ELF-1 (cell line): ENCODE measurements at regions not wholly inside any gene's neighbourhood (a gene's known extent, or its start where the extent isn't known, plus 50 kb on each side); places are given as distances from the start of the nearest gene placed in this dataset.
"Not testable (repeated sequence)": the region's sequence is repeated elsewhere in the genome, so short reads cannot be mapped to it uniquely, and the experiment has no call there.

Source experiments
- DNase-seq: peaks from one replicate; pipeline ENCODE4 v3.0.0-alpha.2; 2016; ENCODE audit warnings: low read depth, low spot score

- no peak for DNase-seq
These were observed 270.8 kb downstream of the CD83 start for GRCh38 chr6:14388371-14388770.

DNA sequence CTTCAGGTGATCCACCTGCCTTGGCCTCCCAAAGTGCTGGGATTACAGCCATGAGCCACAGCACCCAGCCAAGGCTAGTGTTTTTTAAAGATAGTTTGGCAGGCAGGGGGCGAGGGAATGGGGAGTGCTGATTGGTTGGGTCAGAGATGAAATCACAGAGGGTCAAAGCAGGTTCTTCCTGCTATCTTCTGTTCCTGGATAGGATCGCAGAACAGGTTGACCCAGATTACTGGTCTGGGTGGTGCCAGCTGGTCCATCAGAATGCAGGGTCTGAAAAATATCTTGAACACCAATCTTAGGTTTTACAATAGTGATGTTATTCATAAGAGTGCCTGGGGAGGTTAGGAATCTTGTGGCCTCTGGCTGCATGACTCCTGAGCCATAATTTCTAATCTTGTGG, 272.2 kb downstream of the CD83 start:
- DNase-seq = peak; percentile 76

DNA sequence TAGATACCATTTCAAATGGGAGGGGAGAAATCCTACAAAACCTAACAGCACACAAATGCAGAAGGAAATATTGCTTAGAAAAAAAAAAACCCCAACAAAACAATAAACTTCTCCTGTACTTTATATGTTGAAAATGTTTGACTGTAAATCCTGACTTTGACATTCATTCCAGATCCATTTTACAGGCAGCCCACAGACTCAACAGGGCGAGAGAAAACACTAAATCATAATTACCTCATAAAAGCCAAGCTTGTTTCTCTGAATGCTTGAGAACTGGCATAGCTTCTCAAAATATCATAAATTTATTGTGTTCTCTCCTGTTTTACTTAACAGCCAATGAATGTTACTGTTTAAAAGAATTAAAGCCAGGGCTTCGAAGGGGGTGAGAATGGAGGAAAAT, 273.2 kb downstream of the CD83 start:
- no peak for DNase-seq

DNA sequence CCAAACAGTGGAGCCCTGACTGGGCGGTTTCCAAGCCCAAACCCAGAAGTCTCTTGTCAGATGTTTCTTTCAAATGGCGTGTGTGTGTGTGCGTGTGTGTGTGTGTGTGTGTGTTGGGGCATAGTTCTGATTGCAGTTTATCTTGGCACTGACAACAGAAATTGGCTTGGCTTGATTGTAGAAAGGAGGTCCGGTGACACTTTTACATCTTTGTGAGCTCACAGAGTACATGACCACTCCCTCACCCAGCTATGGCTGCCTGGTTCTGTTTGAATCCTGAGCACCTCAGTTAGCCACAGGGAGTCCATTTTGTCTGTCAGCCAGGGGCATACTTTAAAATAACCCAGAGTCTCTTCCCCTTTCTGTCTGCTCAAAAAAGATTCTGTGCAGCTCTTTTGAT, 276.3 kb downstream of the CD83 start:
- no peak for DNase-seq

DNA sequence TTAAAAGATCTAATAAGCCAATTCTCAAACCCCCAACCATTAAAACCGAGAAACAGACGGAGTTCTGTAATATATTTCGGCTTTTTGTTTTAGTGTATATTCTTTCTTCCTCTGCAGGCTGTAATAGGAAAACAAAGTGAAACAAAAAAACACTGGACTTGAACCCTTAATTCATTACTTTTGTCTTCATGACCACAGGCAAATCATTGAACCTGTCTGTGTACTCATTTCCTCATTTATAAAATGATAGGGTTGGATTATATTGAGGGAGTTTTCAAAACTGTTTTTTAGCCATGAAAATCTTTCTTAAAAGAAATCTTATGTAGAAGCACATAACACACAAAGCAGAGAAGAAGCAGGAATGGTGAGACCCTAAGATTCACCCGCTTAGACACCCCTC, 278.8 kb downstream of the CD83 start:
- DNase-seq = no peak

DNA sequence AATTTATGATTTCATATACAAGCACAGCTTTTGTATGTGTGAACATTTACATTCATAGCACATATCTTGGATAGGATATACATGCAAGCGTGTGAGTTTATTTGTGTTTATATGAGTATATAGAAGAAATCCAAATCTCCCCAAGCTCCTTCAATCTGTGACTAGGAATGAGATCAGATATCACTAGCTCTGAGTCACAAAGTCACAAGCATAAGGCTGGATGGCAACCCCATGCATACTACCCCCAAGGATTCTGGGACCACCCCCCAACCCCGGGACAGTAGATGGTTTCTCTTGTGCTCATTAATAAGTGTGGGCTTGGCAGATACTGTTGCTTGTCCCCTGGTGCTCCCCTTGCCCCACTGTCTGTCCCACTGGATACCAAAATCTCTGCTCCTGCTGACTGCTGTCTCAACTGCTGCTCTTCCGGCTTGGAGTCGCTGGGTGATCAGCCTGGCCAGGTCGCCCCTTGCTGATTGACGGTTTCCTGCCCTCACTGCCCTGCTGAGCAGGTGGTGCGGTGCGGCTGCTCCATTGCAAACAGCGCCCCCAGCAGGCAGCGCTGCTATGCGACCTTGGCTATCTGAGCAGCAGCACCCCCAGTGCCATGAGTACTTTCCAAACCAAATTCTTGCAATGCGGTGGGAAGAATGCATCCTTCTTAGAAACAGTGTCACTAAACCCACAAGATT, 279.4 kb downstream of the CD83 start:
- peak; percentile 57 for DNase-seq

DNA sequence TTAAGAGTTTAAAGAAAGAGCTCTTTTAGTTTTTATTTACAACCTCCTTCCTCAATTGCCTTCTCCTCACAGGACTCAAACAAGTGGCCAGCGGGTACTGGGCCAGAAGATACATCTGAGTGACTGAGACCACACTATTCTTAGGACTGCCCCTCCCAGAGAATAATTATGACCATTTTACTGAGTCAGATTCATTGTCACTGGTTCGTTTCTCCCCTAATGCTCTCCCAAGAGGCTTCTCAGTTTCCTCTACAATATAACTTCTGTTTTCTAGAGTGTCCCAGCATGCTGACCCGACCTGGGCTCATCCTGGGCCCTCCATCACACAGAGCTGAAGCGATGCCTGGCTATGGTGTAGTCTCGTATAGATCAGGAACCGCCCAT, 279.9 kb downstream of the CD83 start:
- no peak for DNase-seq

DNA sequence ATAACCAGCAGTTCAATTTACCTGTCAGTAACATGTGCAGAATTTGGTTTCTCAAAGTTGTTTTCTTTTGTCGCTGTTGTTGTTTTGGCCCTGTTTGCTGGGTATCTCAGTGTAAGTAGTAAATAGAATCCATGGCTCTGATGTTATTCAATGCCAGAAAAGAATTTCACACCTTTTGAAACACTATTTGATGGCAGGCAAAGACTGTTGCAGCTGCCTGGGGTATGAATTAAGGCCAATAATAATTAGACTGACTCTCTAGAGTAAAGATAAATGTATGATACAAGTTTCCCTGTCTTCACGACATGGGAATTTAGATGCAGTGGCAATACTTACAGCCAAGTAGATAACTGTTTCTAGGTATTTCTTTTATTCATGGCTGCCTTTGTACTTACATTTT, 281.4 kb downstream of the CD83 start:
- DNase-seq = no peak

GRCh38 chr6:14399635-14400034, 282.1 kb downstream of the CD83 start:
- no peak for DNase-seq

GRCh38 chr6:14401246-14401645, 283.7 kb downstream of the CD83 start:
- peak; percentile 39 for DNase-seq

GRCh38 chr6:14406614-14407331, 289.2 kb downstream of the CD83 start:
- DNase-seq = no peak

DNA sequence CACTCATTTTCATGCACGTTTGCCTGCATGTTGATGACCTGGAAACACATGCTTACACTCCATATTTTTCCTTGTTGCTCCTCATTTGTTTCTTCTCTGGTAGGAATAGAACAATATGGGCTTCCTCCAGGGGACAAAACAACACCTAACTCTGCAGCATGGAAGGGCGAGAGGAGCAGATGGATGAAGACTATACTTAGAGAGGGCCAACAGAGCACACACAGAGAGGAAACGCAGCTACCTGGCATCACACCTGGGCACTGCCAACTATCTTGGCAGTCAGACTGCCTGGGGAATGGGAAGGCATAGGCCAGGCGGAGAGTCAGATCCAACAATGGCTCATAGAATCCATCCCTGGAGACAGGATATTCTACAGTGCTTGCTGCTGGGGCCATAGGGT, 290.9 kb downstream of the CD83 start:
- DNase-seq = no peak

- DNase-seq = no peak
These were observed 294.5 kb downstream of the CD83 start for GRCh38 chr6:14412026-14412425.

DNA sequence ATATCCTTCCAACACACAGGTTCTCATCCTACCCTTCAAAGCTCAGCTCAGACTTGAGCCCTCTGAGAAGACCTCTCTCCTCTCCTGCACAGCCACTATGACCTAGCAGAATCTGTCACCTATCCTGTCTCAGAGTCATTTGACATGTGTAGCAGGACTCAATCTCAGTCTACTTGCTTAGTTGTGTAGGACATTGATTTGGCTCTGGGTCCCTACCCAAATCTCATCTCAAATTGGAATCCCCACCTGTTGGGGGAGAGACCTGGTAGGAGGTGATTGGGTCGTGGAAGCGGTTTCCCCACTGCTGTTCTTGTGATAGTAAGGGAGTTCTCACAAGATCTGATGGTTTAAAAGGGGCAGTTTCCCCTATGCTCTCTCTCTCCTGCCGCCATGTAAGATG, 297.9 kb downstream of the CD83 start:
- DNase-seq = no peak

DNA sequence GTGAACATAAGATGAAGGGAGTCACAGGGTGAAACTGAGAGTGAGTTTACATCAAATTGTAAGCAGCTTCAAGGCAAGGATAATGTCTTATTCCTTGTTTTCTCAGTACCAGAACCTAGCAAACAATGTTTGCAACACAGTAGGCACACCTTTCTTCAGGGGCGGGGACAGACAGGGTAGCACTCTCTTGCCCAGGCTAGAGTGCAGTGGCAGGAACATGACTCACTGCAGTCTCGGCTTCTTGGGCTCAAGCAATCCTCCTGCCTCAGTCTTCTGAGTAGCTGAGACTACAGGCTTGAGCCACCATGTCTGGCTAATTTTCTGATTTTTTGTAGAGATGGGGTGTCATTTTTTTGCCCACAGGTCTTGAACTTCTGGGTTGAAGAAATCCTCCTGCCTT, 299.8 kb downstream of the CD83 start:
- no peak for DNase-seq

GRCh38 chr6:14419224-14419623, 301.7 kb downstream of the CD83 start:
- DNase-seq = not testable (repeated sequence)

DNA sequence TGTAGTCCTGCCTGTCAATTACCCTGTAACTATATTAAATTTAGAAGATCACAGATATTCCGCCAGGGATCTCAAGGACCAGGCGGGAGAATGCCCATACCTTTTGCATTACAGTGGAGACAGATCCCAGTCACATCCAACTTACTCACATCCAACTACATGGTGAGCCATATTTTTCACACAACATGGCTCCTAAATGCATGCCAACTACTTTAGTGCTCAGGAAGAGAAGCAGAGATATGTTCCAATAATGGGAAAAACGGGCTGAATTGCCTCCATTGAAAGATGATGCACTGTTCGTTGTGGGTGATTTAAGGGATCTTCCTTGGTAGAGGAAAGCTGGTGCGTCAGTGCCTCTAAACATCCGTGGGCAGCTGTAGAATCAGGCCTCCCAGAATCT, 304.5 kb downstream of the CD83 start:
- DNase-seq = no peak

DNA sequence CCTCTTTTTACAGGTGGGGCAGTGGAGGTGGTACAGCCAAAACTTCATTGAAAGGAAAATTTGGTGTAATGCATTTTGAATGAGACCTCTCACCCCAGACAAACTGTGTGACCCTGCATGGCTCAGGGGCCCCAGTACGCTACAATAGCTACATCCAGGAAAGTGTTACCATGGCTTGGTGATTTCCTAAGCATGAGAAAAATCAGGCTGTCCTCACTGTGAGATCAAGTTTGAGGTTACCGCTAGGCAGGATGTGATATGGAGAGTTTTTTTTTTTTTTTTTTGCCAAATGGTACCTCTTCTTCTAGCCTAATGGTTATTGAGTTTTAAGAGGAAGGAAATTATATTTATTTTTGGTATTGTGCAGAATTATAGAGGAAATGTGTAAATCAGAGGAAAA, 305.3 kb downstream of the CD83 start:
- DNase-seq = no peak

DNA sequence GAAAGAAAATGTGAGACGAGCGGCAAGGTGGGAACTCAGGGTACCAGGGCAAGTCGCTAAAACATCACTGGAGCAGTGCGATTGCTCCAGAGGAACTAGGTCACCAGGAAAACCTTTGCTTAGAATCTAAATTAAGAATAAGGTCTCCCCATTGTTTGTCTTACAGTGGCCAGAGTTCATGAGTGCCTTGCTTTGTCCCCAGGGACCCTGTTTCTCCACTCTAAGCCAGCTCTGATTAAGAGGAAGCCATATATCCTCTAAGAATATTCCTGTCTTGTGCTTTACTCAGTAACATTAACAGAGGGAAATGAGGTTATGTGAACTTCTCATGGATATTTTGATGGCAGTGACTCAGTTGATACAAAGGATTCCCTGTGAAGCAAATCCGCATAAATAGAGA, 305.8 kb downstream of the CD83 start:
- no peak for DNase-seq

- DNase-seq = no peak
These were observed 306.4 kb downstream of the CD83 start for GRCh38 chr6:14423955-14424354.

GRCh38 chr6:14425805-14426204, 308.2 kb downstream of the CD83 start:
- no peak for DNase-seq

DNA sequence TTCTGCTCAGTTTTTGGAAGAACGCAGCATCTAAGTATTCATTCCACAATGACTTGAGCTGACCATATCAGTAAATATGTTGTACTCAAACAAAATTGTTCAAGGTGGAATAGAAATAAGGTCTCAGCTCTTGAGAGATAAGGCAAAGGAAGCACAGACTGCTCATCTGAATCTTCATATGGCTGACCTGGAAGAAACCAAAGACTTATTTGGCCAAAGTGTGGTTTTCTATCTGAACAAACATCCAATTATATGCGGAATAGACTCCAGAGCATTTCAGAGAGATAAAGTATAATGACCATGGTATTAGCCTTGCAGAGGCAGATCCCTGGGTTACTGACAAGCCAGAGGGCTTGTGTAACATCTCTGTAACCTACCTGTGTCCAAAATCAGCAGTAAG, 308.7 kb downstream of the CD83 start:
- no peak for DNase-seq

DNA sequence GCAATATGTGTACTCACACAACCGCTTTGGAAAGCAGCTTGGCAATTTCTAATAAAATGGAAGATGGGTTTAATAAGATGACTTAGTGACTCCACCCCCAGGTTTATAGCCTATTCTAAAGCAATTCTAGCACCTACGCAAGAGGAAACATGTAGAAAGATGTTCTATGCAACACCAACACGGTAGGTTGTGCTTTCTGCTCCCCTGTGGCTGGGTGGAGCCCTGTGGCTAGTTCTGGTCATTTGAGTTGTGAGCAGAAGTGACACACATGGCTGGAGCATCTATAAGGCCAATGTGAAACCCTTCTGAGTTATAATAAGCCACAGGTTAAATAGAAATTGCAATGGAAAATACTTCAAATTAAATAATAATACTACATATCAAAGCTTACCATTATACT, 310.7 kb downstream of the CD83 start:
- no peak for DNase-seq

GRCh38 chr6:14429396-14429795, 311.8 kb downstream of the CD83 start:
- DNase-seq = peak; percentile 87
